Fibroblast of lung (primary cell): ENCODE measurements at regions not wholly inside any gene's neighbourhood (a gene's known extent, or its start where the extent isn't known, plus 50 kb on each side); places are given as distances from the start of the nearest gene placed in this dataset.

Source experiments
- DNase-seq, 2 donors: peaks; one replicate each; pipeline versions ENCODE4 v3.0.0 to v3.0.0-alpha.2; 2010; ENCODE audit warnings: low read depth in 2 of 2
- H2AFZ ChIP-seq: 2 replicates; pipeline ENCODE4 v1.5.1; 2012; ENCODE audit warnings: low read length, control low read depth, inconsistent platforms
- H3K27ac ChIP-seq: 2 replicates; pipeline ENCODE4 v1.5.1; 2011; ENCODE audit warnings: low read length, control low read depth; ENCODE audit not compliant: insufficient read depth
- H3K27me3 ChIP-seq: 2 replicates; pipeline ENCODE4 v1.5.1; 2011; ENCODE audit warnings: mild to moderate bottlenecking, low read length; ENCODE audit not compliant: control insufficient read depth, insufficient read depth
- H3K36me3 ChIP-seq: 2 replicates; pipeline ENCODE4 v1.5.1; 2011; ENCODE audit warnings: low read length; ENCODE audit not compliant: control insufficient read depth, insufficient read depth
- H3K4me1 ChIP-seq: 2 replicates; pipeline ENCODE4 v1.5.1; 2011; ENCODE audit warnings: low read length; ENCODE audit not compliant: control insufficient read depth, insufficient read depth; ENCODE audit errors: extremely low read depth
- H3K4me2 ChIP-seq: 2 replicates; pipeline ENCODE4 v1.5.1; 2011; ENCODE audit warnings: low read length, control low read depth; ENCODE audit not compliant: insufficient read depth; ENCODE audit errors: extremely low read depth
- H3K4me3 ChIP-seq, 4 experiments: fragments of 200-600 bp in 1 of 4; sonication (generic) in 1 of 4; replicated peaks in 1 of 4; 2 replicates each; pipeline ENCODE4 v1.5.1; 2011 to 2016; ENCODE audit warnings: low read length in 4 of 4, low read depth in 3 of 4, mild to moderate bottlenecking in 3 of 4, control low read depth in 2 of 4, inconsistent platforms in 1 of 4, mixed read lengths in 1 of 4; ENCODE audit not compliant: insufficient read depth in 1 of 4; ENCODE audit errors: control extremely low read depth in 1 of 4
- H3K79me2 ChIP-seq: 2 replicates; pipeline ENCODE4 v1.5.1; 2012; ENCODE audit warnings: mild to moderate bottlenecking, low read length, inconsistent platforms; ENCODE audit not compliant: control insufficient read depth, insufficient read depth
- H3K9ac ChIP-seq: 2 replicates; pipeline ENCODE4 v1.5.1; 2011; ENCODE audit warnings: mild to moderate bottlenecking, low read length, control low read depth; ENCODE audit not compliant: insufficient read depth
- H3K9me3 ChIP-seq: 2 replicates; pipeline ENCODE4 v1.5.1; 2012; ENCODE audit warnings: low read depth, low read length; ENCODE audit not compliant: control insufficient read depth, insufficient read depth
- H4K20me1 ChIP-seq: 2 replicates; pipeline ENCODE4 v1.5.1; 2011; ENCODE audit warnings: low read length; ENCODE audit not compliant: control insufficient read depth, insufficient read depth; ENCODE audit errors: extremely low read depth
- CTCF ChIP-seq, 2 donors: IDR thresholded peaks in 1 of 2; conservative IDR thresholded peaks in 1 of 2; 1 replicate in 1 of 2; 2 replicates in 1 of 2; pipeline ENCODE4 v1.5.1; 2011 to 2012; ENCODE audit warnings: low read length in 2 of 2, control low read depth in 1 of 2, inconsistent platforms in 1 of 2, low read depth in 1 of 2, mild to moderate bottlenecking in 1 of 2
- EZH2 ChIP-seq: IDR thresholded peaks from 2 replicates; pipeline ENCODE4 v1.5.1; 2012; ENCODE audit warnings: low read length, control low read depth, mild to moderate bottlenecking; ENCODE audit errors: missing control alignments

GRCh38 chr4:13704761-13705160, 77.2 kb upstream of the BOD1L1 start:
- DNase-seq = no peak
- no peaks in the 10 kb centered on the region for H4K20me1 ChIP-seq
- H3K9me3 ChIP-seq = no peaks in the 10 kb centered on the region
- no peak overlapping the region for H3K4me3 ChIP-seq
- TF ChIP-seq EZH2 (no peak), CTCF (conservative IDR thresholded peaks at IDR 0.05 in 1 of 2, IDR thresholded peaks at IDR 0.05 in 1 of 2; ENCODE audit: low read depth in 1 of 2, low read length in 2 of 2) (no peak)
- H3K4me2 ChIP-seq = no peak overlapping the region
- no peaks in the 10 kb centered on the region for H3K79me2 ChIP-seq
- no peaks in the 10 kb centered on the region for H3K36me3 ChIP-seq
- H3K9ac ChIP-seq = no peak overlapping the region
- H2AFZ ChIP-seq = no peak overlapping the region
- H3K27ac ChIP-seq = no peak overlapping the region
- peaks cover 7% of the 10 kb centered on the region for H3K4me1 ChIP-seq
- no peaks in the 10 kb centered on the region for H3K27me3 ChIP-seq

- Histone ChIP-seq H3K9me3 (no peaks in the 10 kb centered on the region), H3K79me2 (no peaks in the 10 kb centered on the region), H3K9ac (no peak overlapping the region), H3K4me2 (no peak overlapping the region), H3K36me3 (no peaks in the 10 kb centered on the region), H3K4me1 (peaks cover 5% of the 10 kb centered on the region), H3K27me3 (no peaks in the 10 kb centered on the region), H2AFZ (no peak overlapping the region), H3K27ac (no peak overlapping the region), H3K4me3 (no peak overlapping the region), H4K20me1 (no peaks in the 10 kb centered on the region)
- TF ChIP-seq CTCF (conservative IDR thresholded peaks at IDR 0.05 in 1 of 2, IDR thresholded peaks at IDR 0.05 in 1 of 2; ENCODE audit: low read depth in 1 of 2, low read length in 2 of 2) (no peak), EZH2 (no peak)
- no peak for DNase-seq
Measured at GRCh38 chr4:13705521-13706041, 78.1 kb upstream of the BOD1L1 start.

DNA sequence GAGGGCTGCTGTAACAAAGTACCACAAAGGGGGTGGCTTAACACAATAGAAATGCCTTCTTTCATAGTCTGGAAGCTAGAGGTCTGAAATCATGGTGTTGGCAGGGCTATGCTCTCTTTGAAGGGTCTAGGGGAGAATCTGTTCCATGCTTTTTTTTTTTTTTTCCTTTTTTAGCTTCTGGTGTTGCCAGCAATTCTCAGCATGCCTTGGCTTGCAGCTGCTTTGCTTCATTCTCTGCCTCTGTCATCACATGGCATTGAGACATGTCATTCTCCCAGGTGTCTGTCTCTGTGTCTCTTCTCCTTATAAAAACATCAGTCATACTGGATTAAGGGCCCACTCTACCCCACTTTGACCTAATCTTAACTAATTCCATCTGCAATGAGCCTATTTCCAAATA, 78.6 kb upstream of the BOD1L1 start:
- TF ChIP-seq EZH2 = no peak
- TF ChIP-seq CTCF (conservative IDR thresholded peaks at IDR 0.05 in 1 of 2, IDR thresholded peaks at IDR 0.05 in 1 of 2; ENCODE audit: low read depth in 1 of 2, low read length in 2 of 2) = no peak
- no peak overlapping the region for H3K9ac ChIP-seq
- no peaks in the 10 kb centered on the region for H3K9me3 ChIP-seq
- no peaks in the 10 kb centered on the region for H3K27me3 ChIP-seq
- no peak overlapping the region for H3K27ac ChIP-seq
- DNase-seq = no peak
- H3K4me3 ChIP-seq = no peak overlapping the region
- H3K79me2 ChIP-seq = no peaks in the 10 kb centered on the region
- H4K20me1 ChIP-seq = no peaks in the 10 kb centered on the region
- no peaks in the 10 kb centered on the region for H3K36me3 ChIP-seq
- no peak overlapping the region for H2AFZ ChIP-seq
- no peak overlapping the region for H3K4me2 ChIP-seq
- H3K4me1 ChIP-seq = peaks cover 5% of the 10 kb centered on the region
